RWPE2 (cell line): ENCODE measurements at regions not wholly inside any gene's neighbourhood (a gene's known extent, or its start where the extent isn't known, plus 50 kb on each side); places are given as distances from the start of the nearest gene placed in this dataset.
"Not testable (repeated sequence)": the region's sequence is repeated elsewhere in the genome, so short reads cannot be mapped to it uniquely, and the experiment has no call there.

Source experiments
- ATAC-seq: fragments of 200-7000 bp; cut with Tn5 transposase; 3 replicates; pipeline ENCODE4 v1.9.1; 2021; ENCODE audit warnings: low read depth
- DNase-seq: peaks from one replicate; pipeline ENCODE4 v3.0.0-alpha.2; 2020; ENCODE audit warnings: low spot score
- H3K27ac ChIP-seq: fragments of 450-650 bp; 2 replicates; pipeline ENCODE4 v1.5.1; 2017; ENCODE audit warnings: mild to moderate bottlenecking; ENCODE audit not compliant: poor library complexity, severe bottlenecking
- H3K27me3 ChIP-seq: fragments of 250-450 bp; sonication (Bioruptor Pico); 2 replicates; pipeline ENCODE4 v1.5.1; 2021; ENCODE audit warnings: mild to moderate bottlenecking, moderate library complexity; ENCODE audit not compliant: insufficient read depth, poor library complexity, severe bottlenecking
- H3K36me3 ChIP-seq: fragments of 250-450 bp; sonication (Bioruptor Pico); 2 replicates; pipeline ENCODE4 v1.5.1; 2020; ENCODE audit warnings: low read depth, mild to moderate bottlenecking, moderate library complexity
- H3K4me1 ChIP-seq: fragments of 250-450 bp; sonication (Bioruptor Pico); 2 replicates; pipeline ENCODE4 v1.5.1; 2021; ENCODE audit warnings: mild to moderate bottlenecking, moderate library complexity; ENCODE audit not compliant: insufficient read depth, poor library complexity, severe bottlenecking
- H3K4me3 ChIP-seq: fragments of 250-450 bp; sonication (Bioruptor Pico); 2 replicates; pipeline ENCODE4 v1.5.1; 2021; ENCODE audit warnings: mild to moderate bottlenecking, moderate library complexity; ENCODE audit not compliant: severe bottlenecking
- H3K9me3 ChIP-seq: fragments of 250-450 bp; sonication (Bioruptor Pico); 2 replicates; pipeline ENCODE4 v1.5.1; 2021; ENCODE audit warnings: mild to moderate bottlenecking, moderate library complexity; ENCODE audit not compliant: severe bottlenecking
- CTCF ChIP-seq: fragments of 450-650 bp; IDR thresholded peaks from one replicate; pipeline ENCODE4 v1.5.1; 2017; ENCODE audit warnings: mild to moderate bottlenecking, moderate library complexity; ENCODE audit not compliant: poor library complexity, severe bottlenecking

- no peak for ATAC-seq
- H3K9me3 ChIP-seq, result peaks cover 3% of the 10 kb centered on the region
- no peak for TF ChIP-seq CTCF
- peaks cover 8% of the 10 kb centered on the region for H3K27me3 ChIP-seq
- peak; percentile 42 for DNase-seq
- H3K36me3 ChIP-seq, result no peaks in the 10 kb centered on the region
- H3K27ac ChIP-seq, result no peak overlapping the region
- H3K4me1 ChIP-seq, result no peaks in the 10 kb centered on the region
- no peak overlapping the region for H3K4me3 ChIP-seq
These were observed 357.0 kb downstream of the TMEM121 start for GRCh38 chr14:105883066-105884005.

GRCh38 chr14:105884192-105884807, 357.9 kb downstream of the TMEM121 start:
- H3K9me3 ChIP-seq, H3K36me3 ChIP-seq, H3K27ac ChIP-seq, H3K4me3 ChIP-seq, H3K27me3 ChIP-seq, ATAC-seq, H3K4me1 ChIP-seq: not testable (repeated sequence)
- DNase-seq, result peak; percentile 44

- ATAC-seq, result no peak
- H3K27me3 ChIP-seq, result no peaks in the 10 kb centered on the region
These were observed 358.5 kb downstream of the TMEM121 start for GRCh38 chr14:105884808-105885281.

GRCh38 chr14:105885561-105886320, 359.4 kb downstream of the TMEM121 start:
- no peaks in the 10 kb centered on the region for H3K36me3 ChIP-seq
- no peaks in the 10 kb centered on the region for H3K9me3 ChIP-seq
- DNase-seq (peak; percentile 49), ATAC-seq (no peak)
- no peak overlapping the region for H3K4me3 ChIP-seq
- no peaks in the 10 kb centered on the region for H3K4me1 ChIP-seq
- no peak for TF ChIP-seq CTCF
- H3K27me3 ChIP-seq, result no peaks in the 10 kb centered on the region
- H3K27ac ChIP-seq, result no peak overlapping the region

More at GRCh38 chr14:105884808-105885281, 358.5 kb downstream of the TMEM121 start:
- Histone ChIP-seq H3K4me1 (no peaks in the 10 kb centered on the region), H3K36me3 (no peaks in the 10 kb centered on the region), H3K27ac (no peak overlapping the region), H3K9me3 (no peaks in the 10 kb centered on the region), H3K4me3 (no peak overlapping the region)
- TF ChIP-seq CTCF, result no peak
- DNase-seq, result peak; percentile 48

- H3K27me3 ChIP-seq, H3K27ac ChIP-seq, H3K4me3 ChIP-seq, H3K36me3 ChIP-seq, H3K9me3 ChIP-seq, H3K4me1 ChIP-seq: not testable (repeated sequence)
- ATAC-seq, result peak; percentile 30; the same call in 1 of the 3 replicates
- DNase-seq, result peak; percentile 29
These were observed 360.4 kb downstream of the TMEM121 start for GRCh38 chr14:105886791-105887191.
